GM19372 (cell line): ENCODE measurements at regions not wholly inside any gene's neighbourhood (a gene's known extent, or its start where the extent isn't known, plus 50 kb on each side); places are given as distances from the start of the nearest gene placed in this dataset.
"Not testable (repeated sequence)": the region's sequence is repeated elsewhere in the genome, so short reads cannot be mapped to it uniquely, and the experiment has no call there.

Experiments
- ATAC-seq: cut with Tn5 transposase; IDR thresholded peaks from one replicate; pipeline ENCODE4 v1.9.1; 2021; ENCODE audit warnings: mild to moderate bottlenecking, low read depth, moderate library complexity; ENCODE audit not compliant: unreplicated experiment

GRCh38 chr1:29811247-29811646 lies 574.9 kb downstream of the PTPRU start:
- ATAC-seq = no peak

GRCh38 chr1:29810121-29811120 lies 574.1 kb downstream of the PTPRU start:
- ATAC-seq = no peak

- ATAC-seq = no peak
Measured at GRCh38 chr1:29809446-29810120, 573.3 kb downstream of the PTPRU start.

GRCh38 chr1:29808141-29808995 lies 572.0 kb downstream of the PTPRU start:
- no peak for ATAC-seq

GRCh38 chr1:29807689-29808088 lies 571.4 kb downstream of the PTPRU start:
- no peak for ATAC-seq

- no peak for ATAC-seq
Measured at GRCh38 chr1:29806646-29807319, 570.5 kb downstream of the PTPRU start.

GRCh38 chr1:29805896-29806160 lies 569.5 kb downstream of the PTPRU start:
- no peak for ATAC-seq

GRCh38 chr1:29805122-29805895 lies 569.0 kb downstream of the PTPRU start:
- ATAC-seq = no peak

- ATAC-seq = no peak
Measured at GRCh38 chr1:29804181-29804899, 568.0 kb downstream of the PTPRU start.

- ATAC-seq = no peak
Measured at GRCh38 chr1:29803486-29803885, 567.2 kb downstream of the PTPRU start.

GRCh38 chr1:29802181-29803068 lies 566.1 kb downstream of the PTPRU start:
- ATAC-seq = no peak

- no peak for ATAC-seq
Measured at GRCh38 chr1:29801561-29801973, 565.2 kb downstream of the PTPRU start.

GRCh38 chr1:29801003-29801402 lies 564.7 kb downstream of the PTPRU start:
- no peak for ATAC-seq

- ATAC-seq = no peak
Measured at GRCh38 chr1:29800522-29800956, 564.2 kb downstream of the PTPRU start.

- ATAC-seq = no peak
Measured at GRCh38 chr1:29800120-29800519, 563.8 kb downstream of the PTPRU start.

GRCh38 chr1:29798699-29799566 lies 562.6 kb downstream of the PTPRU start:
- ATAC-seq = no peak

GRCh38 chr1:29797125-29797524 lies 560.8 kb downstream of the PTPRU start:
- not testable (repeated sequence) for ATAC-seq
